IPS-NIHi11 (cell line): ENCODE measurements at regions not wholly inside any gene's neighbourhood (a gene's known extent, or its start where the extent isn't known, plus 50 kb on each side); places are given as distances from the start of the nearest gene placed in this dataset.
"Not testable (repeated sequence)": the region's sequence is repeated elsewhere in the genome, so short reads cannot be mapped to it uniquely, and the experiment has no call there.

Experiments used
- DNase-seq: peaks from one replicate; pipeline ENCODE4 v3.0.0; 2012; ENCODE audit warnings: mixed read lengths, low spot score

GRCh38 chr6:40152196-40152595 lies 217.9 kb upstream of the MOCS1 start:
- no peak for DNase-seq

GRCh38 chr6:40148882-40149573 lies 214.8 kb upstream of the MOCS1 start:
- DNase-seq: no peak

DNA sequence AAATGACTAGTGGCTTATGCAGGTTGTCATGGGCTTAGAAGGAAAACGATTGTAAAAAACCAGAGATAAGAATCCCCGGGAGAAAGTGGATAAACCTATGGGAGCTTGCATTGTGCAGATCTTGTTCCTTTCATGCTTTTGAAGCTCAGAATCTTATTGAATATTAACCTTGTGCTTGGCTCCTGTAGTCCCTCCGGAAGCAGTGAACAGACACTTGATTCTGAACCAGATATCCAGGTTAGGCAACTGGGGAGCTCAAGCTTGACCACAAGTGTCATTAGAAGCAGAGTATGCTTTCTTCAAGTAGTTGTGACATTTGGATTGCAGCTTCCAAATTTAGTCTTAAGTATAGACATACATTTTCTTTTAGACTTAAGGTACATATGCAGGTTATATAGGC lies 212.6 kb upstream of the MOCS1 start:
- DNase-seq: no peak

- no peak for DNase-seq
Measured at GRCh38 chr6:40139447-40139846, 205.2 kb upstream of the MOCS1 start.

DNA sequence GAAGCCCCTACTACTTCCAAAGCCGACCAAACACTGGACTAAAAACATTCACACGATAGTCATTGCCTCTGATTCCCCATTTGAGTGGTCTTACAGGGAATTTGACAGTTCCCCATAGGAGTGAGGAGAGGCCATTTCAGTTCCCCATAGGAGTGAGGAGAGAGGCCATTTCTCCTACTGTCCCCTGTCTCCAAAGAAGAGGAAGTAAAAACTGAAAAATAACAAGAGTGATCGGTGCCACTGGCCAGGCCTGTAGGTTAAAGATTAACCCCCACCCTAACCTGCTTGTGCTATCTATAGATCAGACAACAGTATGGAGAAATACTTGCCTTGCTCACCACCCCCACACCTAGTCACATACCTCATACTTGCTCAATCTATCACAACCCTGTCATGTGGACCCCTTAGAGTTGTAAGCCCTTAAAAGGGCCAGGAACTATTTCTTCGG lies 204.0 kb upstream of the MOCS1 start:
- no peak for DNase-seq

- no peak for DNase-seq
Measured at GRCh38 chr6:40135491-40136072, 201.3 kb upstream of the MOCS1 start.

- DNase-seq: not testable (repeated sequence)
Measured at GRCh38 chr6:40133981-40134380, 199.7 kb upstream of the MOCS1 start.

DNA sequence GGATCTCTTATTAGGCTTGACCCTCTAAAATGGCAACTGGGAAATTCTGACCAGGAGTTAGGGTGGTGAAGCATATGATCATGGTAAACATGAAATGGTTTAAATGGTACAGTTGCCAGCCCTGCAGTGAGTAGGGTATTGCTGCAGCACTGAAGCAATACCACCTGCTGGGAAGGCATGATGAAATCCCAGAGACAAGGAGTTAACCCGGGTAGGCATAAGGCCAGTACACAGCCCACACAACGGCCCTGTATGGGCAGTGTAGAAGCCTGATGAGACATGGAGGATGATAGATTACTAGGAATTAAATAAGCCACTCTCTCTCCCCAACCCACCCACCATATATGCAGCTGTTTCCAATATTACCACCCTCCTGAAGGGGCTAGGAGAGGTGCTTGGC lies 197.4 kb upstream of the MOCS1 start:
- DNase-seq: no peak

- DNase-seq: no peak
Measured at GRCh38 chr6:40128127-40128526, 193.9 kb upstream of the MOCS1 start.

- no peak for DNase-seq
Measured at GRCh38 chr6:40125680-40126394, 191.6 kb upstream of the MOCS1 start.

- no peak for DNase-seq
Measured at GRCh38 chr6:40124924-40125323, 190.7 kb upstream of the MOCS1 start.

DNA sequence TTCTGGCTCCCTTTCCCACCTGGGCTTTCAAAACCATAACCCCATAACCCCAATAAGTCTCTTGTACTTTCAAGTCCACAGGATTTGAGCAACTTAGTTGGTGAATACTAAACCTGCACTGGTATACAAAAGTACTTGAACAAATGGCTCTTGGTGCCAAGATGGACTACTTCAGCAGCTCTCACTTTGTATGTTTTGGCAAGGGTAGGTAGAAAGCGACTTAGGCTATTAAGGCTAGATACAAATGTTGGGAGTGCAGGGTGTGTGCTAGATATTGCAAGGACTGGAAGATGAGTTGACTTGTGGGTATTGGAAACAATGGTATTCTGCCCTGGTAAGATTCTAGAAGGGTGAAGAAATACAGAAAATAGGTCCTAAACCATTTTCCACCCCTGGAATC lies 182.6 kb upstream of the MOCS1 start:
- DNase-seq: no peak

DNA sequence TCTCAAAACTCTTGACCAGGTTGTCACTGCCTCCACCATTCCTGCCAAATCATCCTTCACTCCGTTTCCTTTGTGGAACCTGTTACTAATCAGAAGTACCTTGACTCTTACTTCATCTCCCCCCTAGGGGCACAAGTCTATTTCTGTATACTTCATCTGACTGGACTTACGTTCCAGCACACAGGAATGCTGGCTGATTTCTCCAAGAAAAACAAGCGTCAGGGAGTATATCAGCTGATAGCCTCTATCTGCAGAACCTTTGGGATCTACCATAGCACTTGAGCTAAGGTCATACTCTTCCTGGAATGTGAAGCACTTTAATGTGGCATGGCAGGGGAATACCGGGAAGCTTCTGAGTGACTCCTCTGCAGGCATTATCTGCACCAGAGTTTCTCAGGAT lies 178.1 kb upstream of the MOCS1 start:
- DNase-seq: no peak

- DNase-seq: no peak
Measured at GRCh38 chr6:40108736-40109135, 174.5 kb upstream of the MOCS1 start.

- no peak for DNase-seq
Measured at GRCh38 chr6:40106840-40107239, 172.6 kb upstream of the MOCS1 start.

GRCh38 chr6:40098774-40099173 lies 164.5 kb upstream of the MOCS1 start:
- DNase-seq: no peak

DNA sequence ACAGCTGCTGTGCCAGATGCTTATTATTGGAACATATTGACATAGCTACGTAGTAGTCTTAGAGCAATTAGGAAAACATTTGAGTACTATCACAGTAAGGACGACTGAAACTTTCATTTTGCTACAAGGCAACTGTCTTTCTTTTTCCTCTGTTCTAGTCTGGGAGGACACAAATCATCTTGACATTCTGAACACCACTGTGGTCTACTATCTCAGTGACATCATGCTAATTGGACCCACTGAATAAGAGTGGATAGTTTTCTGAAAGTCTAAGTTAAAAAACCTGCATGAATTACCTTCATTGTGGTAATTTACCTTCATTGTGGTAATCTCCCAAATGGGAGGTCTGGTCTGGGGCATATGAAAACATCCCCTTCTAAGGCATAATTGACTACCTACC lies 163.3 kb upstream of the MOCS1 start:
- no peak for DNase-seq

- DNase-seq: no peak
Measured at GRCh38 chr6:40083141-40083920, 149.1 kb upstream of the MOCS1 start.

DNA sequence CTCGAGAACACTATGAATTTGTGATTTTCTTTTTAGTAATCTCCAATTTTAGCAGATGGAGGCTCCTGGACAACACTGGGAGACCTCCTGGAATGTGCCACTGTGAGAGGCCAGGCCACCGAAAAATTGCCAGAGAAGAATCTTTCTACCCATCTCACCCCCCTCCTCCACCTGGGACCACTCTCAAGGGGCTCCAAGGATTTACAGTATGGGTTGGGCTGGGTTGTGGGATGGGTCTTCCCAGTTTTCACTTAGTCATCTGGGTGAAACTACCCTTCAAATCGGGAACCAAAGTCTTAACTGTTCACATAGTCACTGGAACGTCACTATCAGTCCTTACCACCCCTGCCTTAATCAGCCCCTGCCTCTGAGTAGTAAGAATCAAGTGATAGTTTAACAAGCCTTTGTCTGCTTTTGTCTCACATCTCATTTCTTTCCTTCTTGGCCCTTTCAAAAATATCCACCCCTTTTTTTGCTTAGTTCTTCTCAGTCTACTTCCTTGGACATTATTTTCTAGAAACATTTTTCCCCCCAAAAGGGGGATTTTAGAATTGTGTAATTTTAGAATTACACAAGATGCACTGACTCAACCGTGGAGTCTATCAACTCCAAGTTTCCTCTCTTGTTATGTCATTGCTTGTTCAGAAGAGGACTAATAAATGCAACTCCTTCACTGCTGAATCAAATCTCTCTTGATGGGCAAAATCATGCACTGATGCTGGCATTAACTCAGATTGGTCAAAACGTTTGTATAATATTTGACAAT lies 148.2 kb upstream of the MOCS1 start:
- no peak for DNase-seq

DNA sequence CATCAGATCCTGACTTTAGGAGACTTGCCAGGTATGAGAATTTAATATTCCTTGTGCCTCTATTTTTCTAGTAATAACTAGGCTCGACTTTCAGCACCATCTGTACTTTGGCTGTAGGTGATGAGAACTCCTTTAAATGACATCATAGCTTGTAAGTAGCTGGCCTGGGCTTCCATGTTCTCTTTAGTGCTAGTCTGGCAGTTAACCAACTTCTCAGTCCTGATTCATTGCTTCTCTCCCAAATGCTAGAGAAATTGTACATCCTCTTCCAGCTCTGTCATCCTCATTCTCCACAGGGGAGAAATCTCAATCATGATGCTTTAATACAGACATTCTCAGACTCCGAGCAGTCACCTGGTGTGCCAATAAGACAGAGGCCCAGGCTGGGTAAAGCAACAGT lies 143.5 kb upstream of the MOCS1 start:
- DNase-seq: no peak

GRCh38 chr6:40077315-40077714 lies 143.1 kb upstream of the MOCS1 start:
- no peak for DNase-seq

GRCh38 chr6:40075056-40075590 lies 140.9 kb upstream of the MOCS1 start:
- DNase-seq: no peak
